Memory B cell (primary cell): ENCODE measurements at regions not wholly inside any gene's neighbourhood (a gene's known extent, or its start where the extent isn't known, plus 50 kb on each side); places are given as distances from the start of the nearest gene placed in this dataset.

ENCODE experiments used
- ATAC-seq: fragments of 150-1000 bp; cut with Tn5 transposase; 2 replicates; pipeline ENCODE4 v1.10.0; 2021; ENCODE audit warnings: low read depth, mild to moderate bottlenecking, moderate library complexity
- DNase-seq, 2 donors: peaks; one replicate each; pipeline ENCODE4 v3.0.0; 2022; ENCODE audit warnings: low spot score in 2 of 2
- H3K27ac Mint-ChIP-seq: one replicate; pipeline ENCODE4 v1.8.0; 2022; ENCODE audit warnings: mild to moderate bottlenecking, moderate library complexity, mixed read lengths
- H3K27me3 Mint-ChIP-seq: one replicate; pipeline ENCODE4 v1.8.0; 2022; ENCODE audit warnings: mixed read lengths
- H3K36me3 Mint-ChIP-seq: one replicate; pipeline ENCODE4 v1.8.0; 2022; ENCODE audit warnings: mild to moderate bottlenecking, mixed read lengths
- H3K4me1 Mint-ChIP-seq: one replicate; pipeline ENCODE4 v1.8.0; 2022; ENCODE audit warnings: mixed read lengths
- H3K4me3 Mint-ChIP-seq: one replicate; pipeline ENCODE4 v1.8.0; 2022; ENCODE audit warnings: mild to moderate bottlenecking, moderate library complexity, mixed read lengths
- H3K9me3 Mint-ChIP-seq: one replicate; pipeline ENCODE4 v1.8.0; 2022; ENCODE audit warnings: mixed read lengths

GRCh38 chr2:129731907-129732629, 247.4 kb upstream of the RAB6C start:
- no peaks in the 10 kb centered on the region for H3K9me3 Mint-ChIP-seq
- no peak for DNase-seq
- H3K4me3 Mint-ChIP-seq, result no peak overlapping the region
- peaks cover 6% of the 10 kb centered on the region for H3K27me3 Mint-ChIP-seq
- no peak for ATAC-seq
- H3K27ac Mint-ChIP-seq, result no peak overlapping the region
- H3K4me1 Mint-ChIP-seq, result no peaks in the 10 kb centered on the region
- H3K36me3 Mint-ChIP-seq, result no peaks in the 10 kb centered on the region

- Mint-ChIP-seq H3K4me3 (no peak overlapping the region), H3K36me3 (no peaks in the 10 kb centered on the region), H3K4me1 (no peaks in the 10 kb centered on the region), H3K27me3 (peaks cover 6% of the 10 kb centered on the region), H3K27ac (no peak overlapping the region), H3K9me3 (no peaks in the 10 kb centered on the region)
- DNase-seq (no peak), ATAC-seq (no peak)
These were observed 246.8 kb upstream of the RAB6C start for GRCh38 chr2:129732630-129733026.

- Mint-ChIP-seq H3K4me3 (no peak overlapping the region), H3K9me3 (no peaks in the 10 kb centered on the region), H3K27me3 (peaks cover 6% of the 10 kb centered on the region), H3K27ac (no peak overlapping the region), H3K36me3 (no peaks in the 10 kb centered on the region), H3K4me1 (no peaks in the 10 kb centered on the region)
- no peak for ATAC-seq
- no peak for DNase-seq
These were observed 246.4 kb upstream of the RAB6C start for GRCh38 chr2:129733041-129733440.

- peaks cover 6% of the 10 kb centered on the region for H3K27me3 Mint-ChIP-seq
- H3K27ac Mint-ChIP-seq, result no peak overlapping the region
- ATAC-seq, result no peak
- H3K4me1 Mint-ChIP-seq, result no peaks in the 10 kb centered on the region
- no peak for DNase-seq
- no peaks in the 10 kb centered on the region for H3K9me3 Mint-ChIP-seq
- no peak overlapping the region for H3K4me3 Mint-ChIP-seq
- H3K36me3 Mint-ChIP-seq, result no peaks in the 10 kb centered on the region
These were observed 245.9 kb upstream of the RAB6C start for GRCh38 chr2:129733579-129733978.

GRCh38 chr2:129734343-129735034, 245.0 kb upstream of the RAB6C start:
- Mint-ChIP-seq H3K36me3 (no peaks in the 10 kb centered on the region), H3K4me1 (no peaks in the 10 kb centered on the region), H3K4me3 (no peak overlapping the region), H3K27me3 (peaks cover 6% of the 10 kb centered on the region), H3K9me3 (no peaks in the 10 kb centered on the region), H3K27ac (no peak overlapping the region)
- DNase-seq (no peak), ATAC-seq (no peak)

- no peaks in the 10 kb centered on the region for H3K36me3 Mint-ChIP-seq
- H3K4me3 Mint-ChIP-seq, result no peak overlapping the region
- H3K27ac Mint-ChIP-seq, result no peak overlapping the region
- ATAC-seq (no peak), DNase-seq (no peak)
- no peaks in the 10 kb centered on the region for H3K9me3 Mint-ChIP-seq
- no peaks in the 10 kb centered on the region for H3K4me1 Mint-ChIP-seq
- H3K27me3 Mint-ChIP-seq, result peaks cover 2% of the 10 kb centered on the region
These were observed 243.9 kb upstream of the RAB6C start for GRCh38 chr2:129735576-129735975.

GRCh38 chr2:129737660-129738527, 241.6 kb upstream of the RAB6C start:
- Mint-ChIP-seq H3K27me3 (peaks cover 3% of the 10 kb centered on the region), H3K36me3 (no peaks in the 10 kb centered on the region), H3K4me3 (no peak overlapping the region), H3K4me1 (no peaks in the 10 kb centered on the region), H3K27ac (no peak overlapping the region), H3K9me3 (no peaks in the 10 kb centered on the region)
- DNase-seq (no peak), ATAC-seq (no peak)

- Mint-ChIP-seq H3K9me3 (no peaks in the 10 kb centered on the region), H3K36me3 (no peaks in the 10 kb centered on the region), H3K27me3 (peaks cover 3% of the 10 kb centered on the region), H3K4me1 (no peaks in the 10 kb centered on the region), H3K27ac (no peak overlapping the region), H3K4me3 (no peak overlapping the region)
- no peak for DNase-seq
- ATAC-seq, result no peak
These were observed 240.7 kb upstream of the RAB6C start for GRCh38 chr2:129738799-129739198.

- H3K36me3 Mint-ChIP-seq, result no peaks in the 10 kb centered on the region
- H3K27ac Mint-ChIP-seq, result no peak overlapping the region
- no peak for DNase-seq
- no peaks in the 10 kb centered on the region for H3K9me3 Mint-ChIP-seq
- H3K27me3 Mint-ChIP-seq, result peaks cover 3% of the 10 kb centered on the region
- no peak overlapping the region for H3K4me3 Mint-ChIP-seq
- H3K4me1 Mint-ChIP-seq, result no peaks in the 10 kb centered on the region
- no peak for ATAC-seq
These were observed 239.0 kb upstream of the RAB6C start for GRCh38 chr2:129740504-129740903.

GRCh38 chr2:129741165-129741564, 238.3 kb upstream of the RAB6C start:
- H3K36me3 Mint-ChIP-seq, result no peaks in the 10 kb centered on the region
- no peak overlapping the region for H3K27ac Mint-ChIP-seq
- H3K4me1 Mint-ChIP-seq, result no peaks in the 10 kb centered on the region
- H3K4me3 Mint-ChIP-seq, result no peak overlapping the region
- ATAC-seq (no peak), DNase-seq (no peak)
- peaks cover 2% of the 10 kb centered on the region for H3K9me3 Mint-ChIP-seq
- H3K27me3 Mint-ChIP-seq, result peaks cover 3% of the 10 kb centered on the region

GRCh38 chr2:129741623-129742022, 237.8 kb upstream of the RAB6C start:
- H3K27me3 Mint-ChIP-seq, result peaks cover 3% of the 10 kb centered on the region
- DNase-seq (no peak), ATAC-seq (no peak)
- no peak overlapping the region for H3K4me3 Mint-ChIP-seq
- H3K9me3 Mint-ChIP-seq, result peaks cover 2% of the 10 kb centered on the region
- H3K4me1 Mint-ChIP-seq, result no peaks in the 10 kb centered on the region
- no peaks in the 10 kb centered on the region for H3K36me3 Mint-ChIP-seq
- H3K27ac Mint-ChIP-seq, result no peak overlapping the region

GRCh38 chr2:129742415-129743180, 236.9 kb upstream of the RAB6C start:
- ATAC-seq (no peak), DNase-seq (no peak)
- H3K27ac Mint-ChIP-seq, result no peak overlapping the region
- no peak overlapping the region for H3K4me3 Mint-ChIP-seq
- H3K36me3 Mint-ChIP-seq, result no peaks in the 10 kb centered on the region
- no peaks in the 10 kb centered on the region for H3K4me1 Mint-ChIP-seq
- H3K27me3 Mint-ChIP-seq, result peaks cover 3% of the 10 kb centered on the region
- H3K9me3 Mint-ChIP-seq, result peaks cover 2% of the 10 kb centered on the region

- Mint-ChIP-seq H3K27me3 (peaks cover 3% of the 10 kb centered on the region), H3K9me3 (peaks cover 2% of the 10 kb centered on the region), H3K27ac (no peak overlapping the region), H3K4me1 (no peaks in the 10 kb centered on the region), H3K36me3 (no peaks in the 10 kb centered on the region), H3K4me3 (no peak overlapping the region)
- ATAC-seq (no peak), DNase-seq (no peak)
These were observed 235.3 kb upstream of the RAB6C start for GRCh38 chr2:129744141-129744540.

- H3K4me1 Mint-ChIP-seq, result no peaks in the 10 kb centered on the region
These were observed 234.8 kb upstream of the RAB6C start for GRCh38 chr2:129744649-129745048.

More at GRCh38 chr2:129744649-129745048, 234.8 kb upstream of the RAB6C start:
- Mint-ChIP-seq H3K27me3 (peaks cover 3% of the 10 kb centered on the region), H3K36me3 (no peaks in the 10 kb centered on the region), H3K9me3 (peaks cover 2% of the 10 kb centered on the region), H3K4me3 (no peak overlapping the region), H3K27ac (no peak overlapping the region)
- DNase-seq, result no peak
- ATAC-seq, result no peak
